HG02571 (cell line): ENCODE measurements at regions not wholly inside any gene's neighbourhood (a gene's known extent, or its start where the extent isn't known, plus 50 kb on each side); places are given as distances from the start of the nearest gene placed in this dataset.

Experiments used
- ATAC-seq: cut with Tn5 transposase; IDR thresholded peaks from one replicate; pipeline ENCODE4 v1.9.1; 2021; ENCODE audit warnings: mild to moderate bottlenecking, moderate library complexity; ENCODE audit not compliant: unreplicated experiment

GRCh38 chr2:235287375-235287733 is 206.5 kb upstream of the AGAP1 start:
- ATAC-seq: no peak

DNA sequence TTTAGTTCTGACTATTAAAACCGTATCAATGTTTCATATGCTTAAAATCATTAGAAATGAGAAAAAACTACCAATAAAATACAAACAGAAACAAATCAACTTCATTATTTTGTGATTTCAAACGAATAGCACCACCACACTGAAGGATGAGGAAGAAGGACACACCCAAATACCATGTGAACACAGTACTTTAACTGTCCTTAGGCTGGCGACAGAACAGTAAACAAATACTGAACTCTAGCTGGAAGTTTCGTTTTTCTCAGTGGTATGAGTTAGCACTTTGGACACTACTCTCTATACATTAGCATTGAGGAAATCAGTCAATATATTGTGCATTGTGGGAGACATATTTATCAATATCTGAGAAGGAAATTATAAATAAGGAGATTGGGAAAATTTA is 202.4 kb upstream of the AGAP1 start:
- no peak for ATAC-seq

GRCh38 chr2:235293061-235293460 is 200.8 kb upstream of the AGAP1 start:
- no peak for ATAC-seq

DNA sequence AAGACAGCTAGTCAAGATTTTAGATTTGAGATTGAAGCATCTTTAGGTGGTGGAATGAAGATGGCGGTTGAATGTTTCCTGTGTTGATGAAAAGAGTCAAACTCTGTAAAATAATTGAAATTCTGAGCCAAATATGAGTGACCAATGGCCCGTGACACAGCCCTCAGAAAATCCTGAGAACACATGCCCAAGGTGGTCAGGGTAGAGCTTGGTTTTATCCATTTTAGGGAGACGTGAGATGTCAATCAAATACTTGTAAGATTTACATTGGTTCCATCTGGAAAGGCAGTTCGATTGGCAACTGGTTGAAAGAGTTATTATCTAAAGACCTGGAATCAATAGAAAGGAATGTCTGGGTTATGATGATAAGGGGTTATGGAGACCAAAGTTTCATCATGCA is 198.0 kb upstream of the AGAP1 start:
- no peak for ATAC-seq

- no peak for ATAC-seq
These were observed 193.3 kb upstream of the AGAP1 start for GRCh38 chr2:235300368-235301201.

DNA sequence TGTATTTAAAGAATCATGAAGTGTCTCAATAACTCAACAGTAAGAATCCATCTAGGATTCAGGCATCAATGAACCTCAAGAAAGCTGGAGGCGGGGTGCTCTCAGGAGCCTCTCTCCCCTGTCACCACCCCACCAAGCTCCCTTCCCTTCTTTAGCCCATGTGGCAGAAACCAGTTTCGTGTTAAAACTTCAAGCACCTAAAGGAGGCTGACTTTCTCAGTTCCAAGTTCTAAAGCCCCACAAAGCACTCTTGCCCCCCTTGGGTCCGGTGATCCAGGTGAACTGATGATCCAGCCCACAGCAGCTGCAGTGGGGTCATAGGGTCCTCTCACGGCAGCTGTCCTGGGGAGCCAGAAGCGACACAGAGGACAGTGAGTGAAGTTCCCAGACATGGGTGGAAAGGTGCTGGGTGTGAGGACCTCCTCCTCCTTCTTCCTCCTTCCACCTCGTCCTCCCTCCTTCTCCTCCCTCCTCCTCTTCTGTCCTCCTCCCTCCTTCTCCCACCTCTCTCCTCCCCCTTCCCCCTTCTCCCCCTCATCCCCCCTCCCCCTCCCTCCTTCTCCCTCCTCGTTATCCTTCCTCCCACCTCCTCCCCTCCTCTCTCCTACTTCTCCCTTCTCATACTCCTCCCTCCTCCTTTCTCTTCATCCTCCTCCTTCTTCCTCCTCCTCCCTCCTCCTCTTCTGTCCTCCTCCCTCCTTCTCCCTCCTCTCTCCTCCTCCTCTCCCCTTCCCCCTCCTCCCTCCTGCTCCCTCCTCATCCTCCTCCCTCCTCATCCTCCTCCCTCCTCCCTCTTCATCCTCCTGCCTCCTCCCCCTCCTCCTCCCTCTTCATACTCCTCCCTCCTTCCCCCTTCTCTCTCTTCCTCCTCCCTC is 192.4 kb upstream of the AGAP1 start:
- ATAC-seq: no peak

GRCh38 chr2:235302263-235302662 is 191.6 kb upstream of the AGAP1 start:
- ATAC-seq: no peak

DNA sequence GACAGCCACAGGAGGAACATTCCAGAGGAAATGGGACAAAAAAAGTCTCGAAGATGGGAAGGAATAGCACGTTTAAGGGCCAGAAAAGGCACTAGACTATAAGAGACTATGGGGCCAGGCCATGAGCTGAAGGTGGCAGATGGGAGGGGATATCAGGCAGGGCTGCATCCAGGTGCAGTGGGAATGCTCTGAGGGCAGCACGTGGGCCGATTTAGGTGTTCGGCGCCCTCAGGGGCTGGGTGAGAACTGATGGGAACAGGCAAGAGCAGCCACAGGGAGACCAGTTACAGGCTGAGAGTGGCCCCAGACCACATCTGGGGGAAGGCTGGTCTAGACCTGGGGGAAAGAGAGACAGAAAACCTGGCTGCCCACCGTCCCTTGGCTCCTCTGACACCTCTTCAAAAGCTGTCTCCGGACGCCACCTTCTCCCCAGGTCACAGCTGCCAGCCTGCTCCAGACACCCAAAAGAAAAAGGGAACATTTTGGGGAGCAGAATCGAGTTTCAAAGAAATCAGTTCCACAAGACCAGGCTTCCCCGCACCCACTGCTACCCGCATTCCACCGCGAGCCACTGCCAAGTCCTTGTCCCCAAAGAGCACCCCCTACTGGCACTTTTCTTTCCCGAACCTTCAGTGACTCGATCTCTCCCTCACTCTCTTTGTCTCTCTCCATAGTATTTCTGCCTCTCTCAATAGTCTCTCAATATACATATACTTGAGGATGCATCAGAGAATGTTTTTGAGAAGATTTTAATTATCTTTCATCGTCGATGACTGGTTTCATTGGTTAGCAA is 190.1 kb upstream of the AGAP1 start:
- no peak for ATAC-seq

DNA sequence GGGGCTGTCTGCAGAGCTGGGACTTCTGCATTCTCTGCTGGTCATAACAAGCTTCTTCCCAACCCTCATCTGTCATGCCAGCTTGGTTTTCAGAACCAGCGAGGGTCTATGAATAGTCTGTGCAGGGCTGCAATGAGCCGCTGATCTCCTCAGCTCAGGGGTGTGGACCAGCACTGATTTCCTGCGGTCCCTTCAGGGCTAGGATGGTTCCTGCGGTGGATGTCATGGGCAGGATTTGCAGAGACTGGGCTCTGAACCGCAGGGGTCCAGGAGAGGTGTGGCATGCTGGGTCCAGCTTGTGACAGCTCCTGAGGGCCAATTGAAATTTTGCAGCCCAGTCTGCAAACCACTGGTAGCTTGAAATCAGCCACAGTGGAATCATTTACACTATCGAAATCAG is 188.2 kb upstream of the AGAP1 start:
- no peak for ATAC-seq

DNA sequence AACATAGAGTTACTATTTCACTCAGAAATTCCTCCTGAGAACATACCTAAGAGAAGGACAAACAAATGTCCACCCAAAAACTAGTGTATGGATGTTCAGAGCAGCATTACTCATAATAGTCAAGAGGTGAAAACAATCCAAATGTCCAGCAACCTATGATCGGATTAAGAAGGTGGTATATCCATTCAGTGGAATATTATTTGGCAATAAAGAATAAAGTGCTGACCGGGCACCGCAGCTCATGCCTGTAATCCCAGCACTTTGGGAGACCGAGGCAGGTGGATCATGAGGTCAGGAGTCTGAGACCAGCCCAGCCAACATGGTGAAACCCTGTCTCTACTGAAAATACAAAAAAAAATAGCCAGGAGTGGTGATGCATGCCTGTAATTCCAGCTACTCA is 182.8 kb upstream of the AGAP1 start:
- no peak for ATAC-seq

DNA sequence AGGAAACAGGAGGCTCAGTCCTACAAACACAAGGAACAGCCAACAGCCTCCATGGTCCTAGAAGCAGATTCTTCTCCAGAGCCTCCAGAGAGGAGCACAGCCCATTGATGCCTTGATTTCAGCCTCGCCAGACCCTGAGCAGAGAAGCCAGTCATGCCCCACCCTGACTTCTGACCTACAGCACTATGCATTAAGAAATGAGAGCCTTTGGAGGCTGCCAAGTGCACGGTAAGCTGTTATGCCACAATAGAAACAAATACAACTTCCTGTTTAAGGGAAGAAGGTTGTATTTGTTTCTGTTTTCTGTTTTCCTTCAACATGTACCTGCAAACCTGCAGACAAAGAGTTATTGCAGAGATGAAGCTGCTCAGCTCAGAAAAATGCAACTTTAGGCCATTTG is 181.3 kb upstream of the AGAP1 start:
- ATAC-seq: no peak

DNA sequence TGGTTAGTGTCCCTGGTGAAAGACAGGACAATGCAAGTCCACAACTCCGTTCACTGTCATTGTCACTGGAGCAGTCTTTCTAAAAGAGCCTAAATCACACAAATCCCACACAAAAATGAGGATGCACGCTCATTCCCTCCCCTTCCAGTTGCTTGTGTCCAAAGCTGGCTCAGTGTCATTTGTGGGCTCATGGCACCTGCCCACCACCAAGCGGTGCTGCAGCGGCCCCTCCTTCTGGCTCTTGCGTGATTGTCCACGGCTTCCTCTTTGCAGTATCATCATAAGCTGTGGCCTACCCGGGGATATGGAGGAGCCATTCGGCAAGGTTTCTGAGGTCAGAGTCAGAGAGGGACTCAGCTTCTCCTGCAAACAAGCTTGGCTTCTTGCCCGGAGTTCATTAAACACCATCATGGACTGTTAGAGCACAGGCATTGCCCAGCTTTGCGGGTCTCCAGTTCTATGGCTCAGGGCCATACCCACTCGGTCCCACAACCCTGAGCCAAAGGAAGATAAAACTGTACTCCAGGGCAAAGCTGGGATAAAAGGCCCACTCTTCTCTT is 179.4 kb upstream of the AGAP1 start:
- no peak for ATAC-seq

GRCh38 chr2:235319095-235319494 is 174.7 kb upstream of the AGAP1 start:
- no peak for ATAC-seq

- no peak for ATAC-seq
These were observed 173.5 kb upstream of the AGAP1 start for GRCh38 chr2:235320326-235320725.

- ATAC-seq: no peak
These were observed 169.5 kb upstream of the AGAP1 start for GRCh38 chr2:235324324-235324723.

- ATAC-seq: no peak
These were observed 168.7 kb upstream of the AGAP1 start for GRCh38 chr2:235325151-235325550.

- ATAC-seq: no peak
These were observed 164.9 kb upstream of the AGAP1 start for GRCh38 chr2:235328991-235329390.

GRCh38 chr2:235330775-235331451 is 162.9 kb upstream of the AGAP1 start:
- ATAC-seq: no peak

DNA sequence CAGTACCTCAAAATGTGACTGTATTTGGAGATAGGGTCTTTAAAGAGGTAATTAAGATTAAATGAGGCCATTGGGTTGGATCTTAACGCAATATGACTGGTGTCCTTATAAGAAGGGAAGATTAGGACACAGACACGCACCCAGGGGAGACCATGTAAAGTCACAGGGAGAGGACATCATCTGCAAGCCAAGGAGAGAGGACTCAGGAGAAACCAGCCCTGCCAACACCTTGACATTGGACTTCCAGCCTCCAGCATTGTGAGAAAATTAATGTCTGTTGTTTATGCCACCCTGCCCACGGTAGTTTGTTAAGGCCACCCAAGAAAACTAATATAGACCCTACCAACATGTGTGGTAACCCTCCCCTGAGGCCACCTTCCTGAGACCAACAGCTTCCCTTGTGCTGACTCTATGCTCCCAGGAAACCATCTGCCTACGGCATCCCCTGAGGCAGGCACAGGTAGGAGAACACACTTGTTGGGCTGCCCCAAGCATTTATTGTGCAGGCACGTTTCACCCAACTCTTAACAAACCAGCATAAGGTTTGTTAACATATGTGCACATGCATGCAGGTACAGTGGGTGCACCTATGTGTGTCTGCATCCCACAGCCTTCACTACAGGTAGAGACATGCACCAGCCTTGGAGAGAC is 161.5 kb upstream of the AGAP1 start:
- no peak for ATAC-seq

GRCh38 chr2:235333076-235333475 is 160.8 kb upstream of the AGAP1 start:
- ATAC-seq: no peak
